HCT116 (cell line): ENCODE measurements at regions not wholly inside any gene's neighbourhood (a gene's known extent, or its start where the extent isn't known, plus 50 kb on each side); places are given as distances from the start of the nearest gene placed in this dataset.

ENCODE experiments used
- ATAC-seq: fragments of 200-7000 bp; cut with Tn5 transposase; 2 replicates; pipeline ENCODE4 v1.9.1; 2020; ENCODE audit warnings: mild to moderate bottlenecking, moderate library complexity
- BruUV-seq: library from RNA; stranded (reverse); fragments of 400-500 nt; replicated peaks from 2 replicates; lab custom pipeline; 2021; lab: Mats Ljungman, UMichigan
- CTCF ChIA-PET: fragments of 300-600 bp; sonication (Branson Sonifier 250); formaldehyde crosslinking; loops from one replicate; lab custom pipeline; 2021; ENCODE audit warnings: antibody characterized with exemption; lab: Charles Lee
- POLR2A ChIA-PET: fragments of 300-600, 350-600 bp; sonication (Branson Sonifier 250); formaldehyde crosslinking; loops from one replicate; lab custom pipeline; 2021; ENCODE audit warnings: antibody characterized with exemption; lab: Charles Lee
- RAD21 ChIA-PET, 2 experiments: fragments of 300-600 bp; sonication (Branson Sonifier 250); formaldehyde crosslinking; loops; one replicate each; lab custom pipeline; 2023; ENCODE audit warnings: low total read pairs in 2 of 2; ENCODE audit not compliant: uncharacterized antibody in 2 of 2, unreplicated experiment in 2 of 2, low non-redundant PET in 1 of 2; lab: Charles Lee
- DNase-seq: peaks from one replicate; pipeline ENCODE4 v3.0.0-alpha.2; 2010; ENCODE audit warnings: low read depth, low spot score
- H2AFZ ChIP-seq: fragments of 200-600 bp; shearing (Covaris generic), sonication (generic); 2 replicates; pipeline ENCODE4 v1.6.1; 2017; ENCODE audit warnings: low read depth, mixed run types, mixed read lengths, antibody characterized with exemption, low read length; ENCODE audit not compliant: poor library complexity, severe bottlenecking
- H3K27ac ChIP-seq: 2 replicates; pipeline ENCODE4 v1.5.1; 2012; ENCODE audit warnings: low read depth, low read length
- H3K27me3 ChIP-seq: fragments of 200-600 bp; sonication (generic); 2 replicates; pipeline ENCODE4 v1.6.1; 2016; ENCODE audit warnings: mixed run types, low read length, mixed read lengths; ENCODE audit not compliant: insufficient read depth
- H3K36me3 ChIP-seq, 2 experiments: fragments of 200-500 bp in 1 of 2; fragments of 200-600 bp in 1 of 2; sonication (Bioruptor generic) in 1 of 2; sonication (generic) in 1 of 2; 2 replicates each; pipeline versions ENCODE4 v1.5.1 to v1.6.1; 2014 to 2016; ENCODE audit warnings: low read length in 2 of 2, inconsistent platforms in 1 of 2, mixed read lengths in 1 of 2, mixed run types in 1 of 2; ENCODE audit not compliant: insufficient read depth in 2 of 2, control insufficient read depth in 1 of 2
- H3K4me1 ChIP-seq, 2 experiments: fragments of 200-600 bp in 1 of 2; sonication (generic) in 1 of 2; 2 replicates each; pipeline versions ENCODE4 v1.5.1 to v1.6.1; 2012 to 2017; ENCODE audit warnings: low read length in 2 of 2, inconsistent platforms in 1 of 2, mild to moderate bottlenecking in 1 of 2, mixed read lengths in 1 of 2, mixed run types in 1 of 2, moderate library complexity in 1 of 2; ENCODE audit not compliant: insufficient read depth in 2 of 2, control insufficient read depth in 1 of 2
- H3K4me2 ChIP-seq: fragments of 200-600 bp; sonication (generic); 2 replicates; pipeline ENCODE4 v1.6.1; 2017; ENCODE audit warnings: mixed run types, low read length, mixed read lengths
- H3K4me3 ChIP-seq, 2 experiments: fragments of 200-600 bp in 1 of 2; sonication (generic) in 1 of 2; replicated peaks in 1 of 2; 2 replicates each; pipeline ENCODE4 v1.5.1; 2011 to 2016; ENCODE audit warnings: low read length in 2 of 2, control low read depth in 1 of 2, low read depth in 1 of 2, mild to moderate bottlenecking in 1 of 2, mixed read lengths in 1 of 2, mixed run types in 1 of 2
- H3K79me2 ChIP-seq: fragments of 200-600 bp; sonication (generic); 2 replicates; pipeline ENCODE4 v1.6.1; 2017; ENCODE audit warnings: mild to moderate bottlenecking, mixed run types, low read length, moderate library complexity, mixed read lengths; ENCODE audit not compliant: insufficient read depth
- H3K9ac ChIP-seq: fragments of 200-600 bp; sonication (generic); 2 replicates; pipeline ENCODE4 v1.6.1; 2016; ENCODE audit warnings: low read length, mixed read lengths
- H3K9me2 ChIP-seq: fragments of 200-600 bp; sonication (generic), shearing (Covaris generic); 2 replicates; pipeline ENCODE4 v1.6.1; 2017; ENCODE audit warnings: mixed run types, mild to moderate bottlenecking, moderate library complexity; ENCODE audit not compliant: insufficient read depth
- H3K9me3 ChIP-seq, 2 experiments: fragments of 200-500 bp in 1 of 2; fragments of 200-600 bp in 1 of 2; sonication (Bioruptor generic) in 1 of 2; sonication (generic) in 1 of 2; 2 replicates each; pipeline ENCODE4 v1.6.1; 2014 to 2017; ENCODE audit warnings: low read length in 2 of 2, mixed read lengths in 2 of 2, inconsistent platforms in 1 of 2, low read depth in 1 of 2, mild to moderate bottlenecking in 1 of 2, mixed run types in 1 of 2, moderate library complexity in 1 of 2; ENCODE audit not compliant: control insufficient read depth in 1 of 2, insufficient read depth in 1 of 2
- H4K20me1 ChIP-seq: fragments of 200-600 bp; sonication (generic), shearing (Covaris generic); 2 replicates; pipeline ENCODE4 v1.6.1; 2017; ENCODE audit warnings: mixed run types, mild to moderate bottlenecking, moderate library complexity; ENCODE audit not compliant: insufficient read depth
- ATF3 ChIP-seq: IDR thresholded peaks from 2 replicates; pipeline ENCODE4 v1.6.1; 2012
- CBX3 ChIP-seq: IDR thresholded peaks from 2 replicates; pipeline ENCODE4 v1.6.1; 2012; ENCODE audit warnings: low read depth
- CEBPB ChIP-seq: IDR thresholded peaks from 2 replicates; pipeline ENCODE4 v1.6.1; 2012; ENCODE audit warnings: low read depth
- CTCF ChIP-seq, 3 experiments: fragments of 200-600 bp in 1 of 3; sonication (generic) in 1 of 3; IDR thresholded peaks in 2 of 3; conservative IDR thresholded peaks in 1 of 3; 2 replicates each; pipeline ENCODE4 v1.5.1; 2012 to 2017; ENCODE audit warnings: low read depth in 2 of 3, low read length in 2 of 3, antibody characterized with exemption in 1 of 3, borderline replicate concordance in 1 of 3, control low read depth in 1 of 3, mild to moderate bottlenecking in 1 of 3, mixed read lengths in 1 of 3, mixed run types in 1 of 3, moderate library complexity in 1 of 3; ENCODE audit not compliant: insufficient read depth in 1 of 3
- EGR1 ChIP-seq: IDR thresholded peaks from 2 replicates; pipeline ENCODE4 v1.6.1; 2012; ENCODE audit warnings: low read depth
- ELF1 ChIP-seq: IDR thresholded peaks from 2 replicates; pipeline ENCODE4 v1.6.1; 2012; ENCODE audit warnings: low read depth, borderline replicate concordance
- EZH2 ChIP-seq: fragments of 200-600 bp; sonication (generic); IDR thresholded peaks from 2 replicates; pipeline ENCODE4 v1.6.1; 2017; ENCODE audit warnings: antibody characterized with exemption, mixed run types
- EZH2phosphoT487 ChIP-seq: fragments of 200-600 bp; IDR thresholded peaks from 2 replicates; pipeline ENCODE4 v1.6.1; 2018; ENCODE audit warnings: antibody characterized with exemption, borderline replicate concordance
- JUND ChIP-seq: IDR thresholded peaks from 2 replicates; pipeline ENCODE4 v1.6.1; 2012
- REST ChIP-seq: IDR thresholded peaks from 2 replicates; pipeline ENCODE4 v1.6.1; 2012; ENCODE audit warnings: low read depth
- SIN3A ChIP-seq: IDR thresholded peaks from 2 replicates; pipeline ENCODE4 v1.6.1; 2012; ENCODE audit warnings: low read depth
- SP1 ChIP-seq: IDR thresholded peaks from 2 replicates; pipeline ENCODE4 v1.6.1; 2012; ENCODE audit warnings: low read depth
- SRF ChIP-seq: IDR thresholded peaks from 2 replicates; pipeline ENCODE4 v1.6.1; 2012; ENCODE audit warnings: low read depth
- YY1 ChIP-seq: IDR thresholded peaks from 2 replicates; pipeline ENCODE4 v1.6.1; 2011; ENCODE audit warnings: low read length, low read depth, moderate library complexity, mild to moderate bottlenecking; ENCODE audit not compliant: insufficient replicate concordance; ENCODE audit errors: extremely low read depth
- ZBTB33 ChIP-seq: IDR thresholded peaks from 2 replicates; pipeline ENCODE4 v1.6.1; 2011; ENCODE audit warnings: mild to moderate bottlenecking, low read length, moderate library complexity; ENCODE audit not compliant: insufficient replicate concordance; ENCODE audit errors: extremely low read depth
- ZFX ChIP-seq: fragments of 450-650 bp; IDR thresholded peaks from 2 replicates; pipeline ENCODE4 v1.6.1; 2017
- ZNF274 ChIP-seq: fragments of 200-500 bp; sonication (Bioruptor generic); IDR thresholded peaks from 2 replicates; pipeline ENCODE4 v1.6.1; 2014; ENCODE audit warnings: mild to moderate bottlenecking, low read depth, low read length, inconsistent platforms
- intact Hi-C: fragments of 100-400 bp; cut with micrococcal nuclease; formaldehyde crosslinking; loops from 2 replicates; pipeline ENCODE4 v1.10.0; 2022

GRCh38 chr4:26131711-26132110, 189.1 kb upstream of the RBPJ start:
- ChIA-PET RAD21 (no interaction called here), POLR2A (no interaction called here), CTCF (no interaction called here)
- H4K20me1 ChIP-seq, result no peaks in the 10 kb centered on the region
- no peak for TF ChIP-seq ZFX
- no peak for TF ChIP-seq CEBPB
- no peak for TF ChIP-seq ATF3
- no peak for TF ChIP-seq JUND
- no peak for TF ChIP-seq EZH2phosphoT487
- no peak for TF ChIP-seq CTCF (IDR thresholded peaks at IDR 0.05 in 2 of 3, conservative IDR thresholded peaks at IDR 0.05 in 1 of 3; ENCODE audit: borderline replicate concordance in 1 of 3, insufficient read depth in 1 of 3, low read depth in 2 of 3, low read length in 2 of 3)
- no peak for TF ChIP-seq EGR1
- no peak for TF ChIP-seq SIN3A
- TF ChIP-seq SP1, result no peak
- no peak for TF ChIP-seq ELF1
- TF ChIP-seq ZNF274, result no peak
- no peak for TF ChIP-seq YY1
- TF ChIP-seq SRF, result no peak
- TF ChIP-seq REST, result no peak
- TF ChIP-seq CBX3, result no peak
- TF ChIP-seq EZH2, result no peak
- TF ChIP-seq ZBTB33, result no peak
- H3K27me3 ChIP-seq, result no peaks in the 10 kb centered on the region
- no peak overlapping the region for H3K4me3 ChIP-seq
- no peak for ATAC-seq
- DNase-seq, result no peak
- no peak overlapping the region for H3K27ac ChIP-seq
- intact Hi-C loops, result no loop called here
- H3K79me2 ChIP-seq, result no peaks in the 10 kb centered on the region
- H2AFZ ChIP-seq, result no peak overlapping the region
- no peaks in the 10 kb centered on the region for H3K9me2 ChIP-seq
- H3K4me1 ChIP-seq, result peaks cover 0 to 7% of the 10 kb centered on the region in 2 experiments; a peak in 1 of 4 replicates
- no peaks in the 10 kb centered on the region for H3K36me3 ChIP-seq
- no TSS peak for BruUV-seq
- H3K9me3 ChIP-seq, result no peaks in the 10 kb centered on the region
- no peak overlapping the region for H3K9ac ChIP-seq
- no peak overlapping the region for H3K4me2 ChIP-seq
